VCaP (cell line): ENCODE measurements at regions not wholly inside any gene's neighbourhood (a gene's known extent, or its start where the extent isn't known, plus 50 kb on each side); places are given as distances from the start of the nearest gene placed in this dataset.
A peak's percentile ranks its signal among the peaks of the same experiment; 100 is the strongest.

Experiments used
- H3K27ac ChIP-seq: fragments of 450-650 bp; 2 replicates; pipeline ENCODE4 v1.5.1; 2017
- TF ChIP-seq, protein P1 (sequence below): fragments of 450-650 bp; conservative IDR thresholded peaks from 2 replicates; pipeline ENCODE4 v1.5.1; 2017; ENCODE audit warnings: mild to moderate bottlenecking, moderate library complexity

DNA sequence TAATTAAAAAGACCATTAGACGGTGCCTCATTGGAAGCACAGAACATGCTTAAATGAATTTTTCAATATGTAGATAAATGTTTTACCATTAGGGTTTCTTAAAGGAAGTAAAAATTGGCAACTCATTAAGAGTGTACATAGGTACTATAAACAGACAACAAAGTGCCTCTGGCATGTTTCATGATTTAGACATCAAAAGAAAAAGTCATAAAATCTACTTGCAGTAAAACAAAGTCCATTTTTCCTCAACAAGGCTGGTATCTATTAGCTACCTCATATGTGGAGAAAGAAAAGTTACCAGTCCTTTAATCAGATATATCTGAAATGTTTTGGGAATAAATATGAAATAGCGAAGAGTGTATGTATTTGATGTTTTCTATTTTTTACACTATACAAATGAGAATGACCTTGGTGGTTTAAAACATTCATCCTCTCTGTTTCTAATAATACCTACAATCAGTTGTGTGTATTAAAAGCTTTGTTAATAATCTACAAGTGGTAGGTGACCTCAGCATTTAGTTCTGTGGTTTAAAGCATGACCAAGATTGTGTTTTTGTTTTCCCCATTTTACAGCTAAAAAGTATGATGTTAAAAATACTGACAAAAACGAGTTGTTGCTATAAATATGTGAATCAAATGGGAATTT lies 87.5 kb downstream of the HDGFL1 start:
- TF ChIP-seq, protein P1, sequence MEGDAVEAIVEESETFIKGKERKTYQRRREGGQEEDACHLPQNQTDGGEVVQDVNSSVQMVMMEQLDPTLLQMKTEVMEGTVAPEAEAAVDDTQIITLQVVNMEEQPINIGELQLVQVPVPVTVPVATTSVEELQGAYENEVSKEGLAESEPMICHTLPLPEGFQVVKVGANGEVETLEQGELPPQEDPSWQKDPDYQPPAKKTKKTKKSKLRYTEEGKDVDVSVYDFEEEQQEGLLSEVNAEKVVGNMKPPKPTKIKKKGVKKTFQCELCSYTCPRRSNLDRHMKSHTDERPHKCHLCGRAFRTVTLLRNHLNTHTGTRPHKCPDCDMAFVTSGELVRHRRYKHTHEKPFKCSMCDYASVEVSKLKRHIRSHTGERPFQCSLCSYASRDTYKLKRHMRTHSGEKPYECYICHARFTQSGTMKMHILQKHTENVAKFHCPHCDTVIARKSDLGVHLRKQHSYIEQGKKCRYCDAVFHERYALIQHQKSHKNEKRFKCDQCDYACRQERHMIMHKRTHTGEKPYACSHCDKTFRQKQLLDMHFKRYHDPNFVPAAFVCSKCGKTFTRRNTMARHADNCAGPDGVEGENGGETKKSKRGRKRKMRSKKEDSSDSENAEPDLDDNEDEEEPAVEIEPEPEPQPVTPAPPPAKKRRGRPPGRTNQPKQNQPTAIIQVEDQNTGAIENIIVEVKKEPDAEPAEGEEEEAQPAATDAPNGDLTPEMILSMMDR: no peak
- no peak overlapping the region for H3K27ac ChIP-seq

DNA sequence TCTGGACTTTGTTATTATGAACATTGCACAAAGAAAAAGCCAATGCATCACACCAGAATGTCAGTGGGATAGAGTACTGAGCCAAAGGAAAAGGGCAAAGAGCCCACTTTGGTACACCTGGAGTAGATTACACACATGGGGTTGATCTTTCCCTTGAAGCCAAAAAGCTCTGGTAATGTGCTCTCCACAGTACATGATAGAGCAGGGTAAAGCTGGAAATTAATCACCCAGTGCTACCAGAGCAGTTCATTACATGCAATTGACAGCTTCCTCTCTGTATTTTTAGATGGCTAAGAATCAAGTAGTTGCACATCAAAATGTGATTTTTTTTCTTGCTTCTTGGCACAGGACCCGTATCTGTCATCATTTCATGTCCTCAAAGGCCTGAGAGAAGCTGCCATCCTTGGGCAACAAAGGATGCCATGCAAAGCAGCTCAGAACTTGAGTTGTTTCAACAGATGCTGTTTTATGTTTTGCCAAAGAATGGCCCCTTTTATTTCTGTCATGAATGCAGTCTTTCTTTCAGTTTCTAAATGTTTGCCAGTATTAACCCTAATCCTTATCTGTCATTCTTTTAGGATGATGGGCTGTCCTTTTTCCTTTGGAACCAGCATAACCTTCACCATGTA lies 88.1 kb downstream of the HDGFL1 start:
- peak overlapping the region; percentile 5; the same call in 1 of the 2 replicates for H3K27ac ChIP-seq
- TF ChIP-seq, protein P1: no peak

DNA sequence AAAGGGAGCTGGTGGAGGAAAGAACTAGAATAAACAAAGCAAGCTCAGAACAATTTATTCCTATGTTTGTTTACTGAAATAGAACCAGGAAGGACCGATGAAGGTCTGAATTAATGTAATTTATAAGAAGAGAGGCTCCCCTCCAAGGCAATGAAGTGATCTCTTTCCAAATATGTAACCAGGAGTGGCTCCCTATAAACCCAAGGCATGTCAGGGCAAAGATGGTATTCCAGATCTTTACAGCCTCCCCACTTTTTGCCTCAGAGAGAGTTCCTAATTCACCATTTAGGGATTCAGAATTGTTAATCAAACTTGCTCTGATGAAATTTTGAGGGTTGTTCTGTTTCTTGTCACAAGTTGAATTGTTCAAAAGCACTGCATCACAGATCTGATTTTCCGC lies 88.8 kb downstream of the HDGFL1 start:
- TF ChIP-seq, protein P1: no peak
- H3K27ac ChIP-seq: peak overlapping the region; percentile 5; the same call in 1 of the 2 replicates

DNA sequence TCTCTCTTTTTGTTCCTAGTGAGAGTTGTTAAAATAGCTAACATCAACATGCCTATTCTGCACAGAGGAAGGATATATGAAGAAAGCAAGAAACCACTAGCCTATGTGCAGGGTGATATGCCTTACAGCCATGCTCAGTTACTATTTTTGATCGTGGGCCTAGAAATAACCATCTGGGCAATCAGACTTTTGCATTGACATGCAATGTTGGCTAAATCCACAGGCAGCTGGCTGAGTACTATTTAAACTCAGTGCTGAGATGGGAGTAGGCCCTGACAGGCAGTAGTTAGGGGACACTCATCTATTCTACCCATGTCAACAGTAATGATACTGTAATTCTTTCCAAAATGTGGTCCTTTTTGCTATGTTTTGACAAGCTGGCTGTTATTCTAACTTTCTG lies 89.6 kb downstream of the HDGFL1 start:
- TF ChIP-seq, protein P1: no peak
- no peak overlapping the region for H3K27ac ChIP-seq

DNA sequence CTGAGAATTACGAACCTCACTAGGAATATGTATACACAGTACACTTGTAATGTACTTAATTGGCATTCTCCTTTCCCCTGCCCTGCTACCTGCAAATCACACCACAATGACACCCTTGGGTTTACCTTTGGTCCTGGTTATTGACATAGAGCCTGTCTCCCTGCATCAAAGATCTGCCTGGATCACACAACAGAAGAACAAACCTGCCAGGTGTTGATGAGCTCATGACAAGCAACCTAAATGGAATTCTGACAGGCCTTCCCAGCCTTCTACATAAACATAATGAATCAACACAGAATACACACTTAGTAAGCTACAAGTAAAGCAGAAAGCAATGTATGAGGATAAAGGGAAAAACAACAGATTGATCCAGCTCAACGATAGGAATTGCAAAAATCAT lies 95.6 kb downstream of the HDGFL1 start:
- TF ChIP-seq, protein P1: no peak
- H3K27ac ChIP-seq: no peak overlapping the region

DNA sequence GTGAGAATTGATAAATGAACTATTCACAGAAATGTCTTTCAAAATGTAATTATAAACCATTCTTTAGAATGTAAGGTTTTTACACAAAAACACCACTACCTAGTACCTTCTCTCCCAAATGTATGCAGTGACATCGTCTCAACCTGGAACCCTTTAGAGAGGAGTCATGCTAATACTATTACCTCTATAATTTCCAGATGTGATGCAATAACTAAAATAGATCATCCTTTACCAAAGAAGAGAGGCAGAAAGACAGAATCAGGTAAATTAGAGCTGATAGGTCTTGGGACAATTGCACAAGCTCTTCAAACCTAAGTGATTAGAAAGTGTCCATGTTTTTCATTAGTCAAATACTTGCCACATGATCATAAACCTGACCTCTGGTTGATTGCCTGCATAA lies 96.7 kb downstream of the HDGFL1 start:
- no peak overlapping the region for H3K27ac ChIP-seq
- TF ChIP-seq, protein P1: no peak

DNA sequence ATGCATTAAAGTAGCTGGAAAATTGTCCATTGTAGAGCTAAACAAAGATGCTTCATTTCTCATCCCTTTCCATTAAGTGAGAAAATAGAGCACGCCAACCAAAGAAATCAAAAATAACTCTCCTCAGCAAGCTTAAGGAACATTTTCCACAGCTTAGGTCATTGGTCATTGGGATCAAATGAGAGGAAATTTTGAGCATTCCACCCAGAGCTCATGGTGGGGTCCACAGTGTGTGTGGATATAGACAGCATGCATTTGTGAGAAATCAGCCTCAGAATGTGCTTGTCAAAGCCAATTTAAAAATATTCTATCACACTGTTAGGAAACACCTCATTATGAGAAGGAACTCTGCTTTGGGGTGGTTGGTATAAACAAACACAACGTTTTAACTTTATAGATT lies 97.2 kb downstream of the HDGFL1 start:
- H3K27ac ChIP-seq: no peak overlapping the region
- TF ChIP-seq, protein P1: no peak
